Activated CD8-positive, alpha-beta T cell treated with anti-CD3 and anti-CD28 coated beads for 36 hours (primary cell): ENCODE measurements at regions not wholly inside any gene's neighbourhood (a gene's known extent, or its start where the extent isn't known, plus 50 kb on each side); places are given as distances from the start of the nearest gene placed in this dataset.

Source experiments
- ATAC-seq: fragments of 200-7000 bp; cut with Tn5 transposase; one replicate; pipeline ENCODE4 v1.10.0; 2021; ENCODE audit warnings: mild to moderate bottlenecking, moderate library complexity
- CTCF ChIA-PET: fragments of 350-600 bp; sonication (Branson Sonifier 250); formaldehyde crosslinking; loops from one replicate; lab custom pipeline; 2021; ENCODE audit warnings: antibody characterized with exemption; lab: Charles Lee
- POLR2A ChIA-PET: fragments of 350-600 bp; sonication (Branson Sonifier 250); formaldehyde crosslinking; loops from one replicate; lab custom pipeline; 2021; ENCODE audit warnings: antibody characterized with exemption; lab: Charles Lee
- DNase-seq: peaks from one replicate; pipeline ENCODE4 v3.0.0-alpha.2; 2020
- H3K27ac Mint-ChIP-seq: one replicate; pipeline ENCODE4 v1.8.0; 2021; ENCODE audit warnings: mild to moderate bottlenecking, mixed read lengths
- H3K27me3 Mint-ChIP-seq: one replicate; pipeline ENCODE4 v1.8.0; 2021; ENCODE audit warnings: mixed read lengths
- H3K36me3 Mint-ChIP-seq: one replicate; pipeline ENCODE4 v1.8.0; 2021; ENCODE audit warnings: low read depth, mixed read lengths
- H3K4me1 Mint-ChIP-seq: one replicate; pipeline ENCODE4 v1.8.0; 2021; ENCODE audit warnings: low read depth, mixed read lengths
- H3K4me3 Mint-ChIP-seq: one replicate; pipeline ENCODE4 v1.8.0; 2021; ENCODE audit warnings: mild to moderate bottlenecking, moderate library complexity, mixed read lengths
- H3K9me3 Mint-ChIP-seq: one replicate; pipeline ENCODE4 v1.8.0; 2021; ENCODE audit warnings: mixed read lengths
- intact Hi-C: fragments of 100-400 bp; cut with micrococcal nuclease; formaldehyde crosslinking; loops from one replicate; pipeline ENCODE4 v1.10.0; 2022
- TF ChIP-seq, protein P1 (sequence below): fragments of 200-600 bp; IDR thresholded peaks from one replicate; pipeline ENCODE4 v1.8.0; 2022; ENCODE audit warnings: antibody characterized with exemption, mild to moderate bottlenecking

DNA sequence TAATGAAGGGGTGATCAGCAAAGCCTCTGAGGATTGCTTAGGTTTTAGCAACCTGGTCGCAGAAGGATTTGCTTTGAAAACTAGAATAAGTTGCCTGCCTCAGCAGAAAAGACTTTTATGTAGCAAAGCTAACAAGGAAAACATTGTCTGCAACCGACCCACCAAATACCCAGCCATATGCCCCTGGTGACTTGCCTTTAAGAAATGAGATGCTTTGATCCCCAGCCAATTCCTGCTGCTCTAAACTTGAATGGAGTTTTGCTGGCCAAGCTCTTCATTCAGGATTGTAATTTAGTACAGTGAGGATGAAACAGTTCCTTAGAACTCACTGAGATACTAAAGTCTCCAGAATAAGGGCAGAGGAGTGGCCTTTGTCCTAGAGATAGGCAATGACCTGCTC is 139.8 kb upstream of the PROK2 start:
- POLR2A ChIA-PET: no interaction called here
- Mint-ChIP-seq H3K36me3 (no peaks in the 10 kb centered on the region), H3K4me3 (no peak overlapping the region), H3K4me1 (peaks cover 3% of the 10 kb centered on the region), H3K9me3 (no peaks in the 10 kb centered on the region), H3K27ac (no peak overlapping the region), H3K27me3 (no peaks in the 10 kb centered on the region)
- intact Hi-C loops: no loop called here
- DNase-seq (no peak), ATAC-seq (no peak)
- TF ChIP-seq, protein P1, sequence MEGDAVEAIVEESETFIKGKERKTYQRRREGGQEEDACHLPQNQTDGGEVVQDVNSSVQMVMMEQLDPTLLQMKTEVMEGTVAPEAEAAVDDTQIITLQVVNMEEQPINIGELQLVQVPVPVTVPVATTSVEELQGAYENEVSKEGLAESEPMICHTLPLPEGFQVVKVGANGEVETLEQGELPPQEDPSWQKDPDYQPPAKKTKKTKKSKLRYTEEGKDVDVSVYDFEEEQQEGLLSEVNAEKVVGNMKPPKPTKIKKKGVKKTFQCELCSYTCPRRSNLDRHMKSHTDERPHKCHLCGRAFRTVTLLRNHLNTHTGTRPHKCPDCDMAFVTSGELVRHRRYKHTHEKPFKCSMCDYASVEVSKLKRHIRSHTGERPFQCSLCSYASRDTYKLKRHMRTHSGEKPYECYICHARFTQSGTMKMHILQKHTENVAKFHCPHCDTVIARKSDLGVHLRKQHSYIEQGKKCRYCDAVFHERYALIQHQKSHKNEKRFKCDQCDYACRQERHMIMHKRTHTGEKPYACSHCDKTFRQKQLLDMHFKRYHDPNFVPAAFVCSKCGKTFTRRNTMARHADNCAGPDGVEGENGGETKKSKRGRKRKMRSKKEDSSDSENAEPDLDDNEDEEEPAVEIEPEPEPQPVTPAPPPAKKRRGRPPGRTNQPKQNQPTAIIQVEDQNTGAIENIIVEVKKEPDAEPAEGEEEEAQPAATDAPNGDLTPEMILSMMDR: no peak
- CTCF ChIA-PET: interaction anchor here (1.5 kb wide), 1 partner anchor 29 kb away, joined by 3 read pairs; no protein-coding TSS in a partner anchor

DNA sequence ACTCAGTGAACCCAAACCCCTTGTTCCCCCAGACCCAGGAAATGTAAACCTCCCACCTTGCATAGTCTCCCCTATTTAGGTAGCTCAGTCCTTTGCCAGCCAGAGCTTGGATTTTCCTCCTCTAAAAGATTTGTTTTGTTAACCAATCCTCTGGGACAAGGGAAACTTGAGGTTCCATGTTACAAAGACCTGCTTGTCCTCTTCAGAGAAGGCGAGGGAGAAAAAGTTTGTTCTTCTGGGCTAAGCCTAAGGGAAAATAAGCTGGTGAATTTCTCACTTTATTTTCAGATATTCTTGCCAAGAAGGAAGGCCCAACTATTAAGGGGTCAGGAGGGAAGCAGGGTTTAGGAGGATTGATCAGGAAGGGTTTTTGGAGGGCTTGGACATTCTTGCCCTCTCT is 136.1 kb upstream of the PROK2 start:
- intact Hi-C loops: no loop called here
- no peak for DNase-seq
- Mint-ChIP-seq H3K27me3 (no peaks in the 10 kb centered on the region), H3K36me3 (no peaks in the 10 kb centered on the region), H3K4me3 (no peak overlapping the region), H3K4me1 (no peaks in the 10 kb centered on the region), H3K27ac (no peak overlapping the region), H3K9me3 (no peaks in the 10 kb centered on the region)
- no peak for ATAC-seq
- ChIA-PET CTCF (no interaction called here), POLR2A (interaction anchor here (0.6 kb wide), 1 partner anchor 25 kb away, joined by 3 read pairs; no protein-coding TSS in a partner anchor)
- TF ChIP-seq, protein P1: no peak

DNA sequence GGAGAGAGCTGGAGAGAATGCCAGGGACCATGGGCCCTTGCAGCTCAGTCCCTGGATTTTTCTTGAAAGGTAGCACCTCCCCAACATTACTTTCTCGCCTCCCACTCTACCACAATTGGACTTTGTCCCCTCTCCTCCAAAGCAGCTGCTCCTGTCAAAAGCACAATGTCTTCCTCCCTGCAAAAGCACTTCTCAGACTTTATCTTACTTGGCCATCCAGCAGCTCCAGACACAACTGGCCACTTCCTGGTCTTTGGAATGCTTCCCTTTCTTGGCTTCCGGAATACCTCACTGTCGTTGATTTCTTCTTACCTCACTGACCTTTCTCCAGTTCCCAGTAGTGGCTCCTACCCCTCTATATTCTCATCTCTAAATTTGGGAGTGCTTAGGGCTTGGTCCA is 134.6 kb upstream of the PROK2 start:
- CTCF ChIA-PET: interaction anchor here (1.3 to 1.7 kb wide), 2 partner anchors 11 to 43 kb away, joined by 3 to 4 read pairs; no protein-coding TSS in a partner anchor
- Mint-ChIP-seq H3K36me3 (no peaks in the 10 kb centered on the region), H3K4me3 (no peak overlapping the region), H3K9me3 (no peaks in the 10 kb centered on the region), H3K27ac (no peak overlapping the region), H3K27me3 (no peaks in the 10 kb centered on the region), H3K4me1 (no peaks in the 10 kb centered on the region)
- intact Hi-C loops: no loop called here
- DNase-seq: no peak
- POLR2A ChIA-PET: interaction anchor here (0.6 kb wide), 1 partner anchor 825 kb away, joined by 3 read pairs; no protein-coding TSS in a partner anchor
- ATAC-seq: no peak
- TF ChIP-seq, protein P1: no peak

DNA sequence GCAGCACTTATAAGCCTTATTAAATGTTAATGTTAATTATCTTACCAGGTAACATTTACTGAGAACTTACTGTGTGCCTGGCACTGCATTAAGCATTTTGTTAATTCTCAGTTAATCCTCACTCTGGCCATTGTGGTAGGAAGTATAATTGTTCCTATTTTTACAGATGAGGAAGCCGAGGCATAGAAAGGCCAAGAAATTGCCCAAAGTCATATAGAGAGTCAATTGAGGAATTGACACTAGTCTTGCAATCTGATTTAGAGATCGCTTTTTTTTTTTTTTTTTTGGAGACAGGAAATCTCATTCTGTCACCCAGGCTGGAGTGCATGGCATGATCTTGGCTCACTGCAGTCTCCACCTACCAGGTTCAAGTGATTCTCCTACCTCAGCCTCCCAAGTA is 132.6 kb upstream of the PROK2 start:
- Mint-ChIP-seq H3K36me3 (no peaks in the 10 kb centered on the region), H3K4me1 (no peaks in the 10 kb centered on the region), H3K4me3 (no peak overlapping the region), H3K27me3 (no peaks in the 10 kb centered on the region), H3K9me3 (no peaks in the 10 kb centered on the region), H3K27ac (no peak overlapping the region)
- CTCF ChIA-PET: interaction anchor here (1.6 kb wide), 1 partner anchor 42 kb away, joined by 5 read pairs; no protein-coding TSS in a partner anchor
- POLR2A ChIA-PET: no interaction called here
- no peak for ATAC-seq
- DNase-seq: no peak
- intact Hi-C loops: no loop called here
- TF ChIP-seq, protein P1: no peak

DNA sequence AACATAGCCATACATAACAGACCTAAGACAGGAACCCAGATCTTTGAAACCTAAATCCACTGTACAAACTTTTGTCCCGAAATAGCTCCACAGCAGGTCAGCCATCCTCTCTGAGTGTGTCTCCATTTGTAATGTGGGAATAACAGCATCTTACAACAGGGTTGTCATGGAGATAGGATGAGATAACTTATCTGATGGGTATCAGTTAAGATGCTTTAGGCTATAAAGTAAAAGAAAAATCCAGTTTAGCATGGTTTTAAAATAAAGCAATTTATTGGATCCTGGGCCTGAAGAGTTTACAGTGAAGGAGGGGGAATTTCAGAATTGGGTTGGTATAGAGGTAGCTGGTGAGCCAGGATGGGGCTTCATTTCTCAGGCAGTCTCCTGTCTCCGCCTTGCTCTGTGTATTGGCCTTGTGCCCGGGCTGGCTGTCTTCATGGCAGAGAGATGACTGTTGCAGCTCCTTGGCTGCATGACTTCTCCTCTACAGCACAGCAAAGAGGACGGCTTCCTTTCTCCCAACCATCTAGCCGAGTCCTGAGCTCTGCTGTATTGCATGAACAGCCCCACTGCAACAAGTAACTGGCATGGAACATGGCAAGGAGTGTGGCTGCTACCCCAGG is 131.9 kb upstream of the PROK2 start:
- Mint-ChIP-seq H3K36me3 (no peaks in the 10 kb centered on the region), H3K4me1 (no peaks in the 10 kb centered on the region), H3K9me3 (no peaks in the 10 kb centered on the region), H3K4me3 (no peak overlapping the region), H3K27ac (no peak overlapping the region), H3K27me3 (no peaks in the 10 kb centered on the region)
- ChIA-PET CTCF (interaction anchor here (1.6 kb wide), 1 partner anchor 41 kb away, joined by 5 read pairs; no protein-coding TSS in a partner anchor), POLR2A (interaction anchor here (0.6 kb wide), 1 partner anchor 38 kb away, joined by 3 read pairs; no protein-coding TSS in a partner anchor)
- intact Hi-C loops: no loop called here
- DNase-seq (no peak), ATAC-seq (no peak)
- TF ChIP-seq, protein P1: no peak
